ENCODE measurements at regions not wholly inside any gene's neighbourhood (a gene's known extent, or its start where the extent isn't known, plus 50 kb on each side); places are given as distances from the start of the nearest gene placed in this dataset.

- H3K4me3 ChIP-seq (ENCODE audit: low read depth, low read length): no peak overlapping the region
- TF ChIP-seq CTCF (conservative IDR thresholded peaks at IDR 0.05; ENCODE audit: low read depth, low read length): no peak
- DNase-seq (ENCODE audit: low read depth): no peak
Measured at GRCh38 chr9:85884256-85884655, 56.7 kb upstream of the NAA35 start.

- TF ChIP-seq CTCF (conservative IDR thresholded peaks at IDR 0.05; ENCODE audit: low read depth, low read length): no peak
- DNase-seq (ENCODE audit: low read depth): no peak
- H3K4me3 ChIP-seq (ENCODE audit: low read depth, low read length): no peak overlapping the region
Measured at GRCh38 chr9:85890962-85891361, 50.0 kb upstream of the NAA35 start.
